SK-N-SH treated with all-trans-retinoic acid at 6 μM for 48 hours (cell line): ENCODE measurements at regions not wholly inside any gene's neighbourhood (a gene's known extent, or its start where the extent isn't known, plus 50 kb on each side); places are given as distances from the start of the nearest gene placed in this dataset.

Source experiments
- ATAC-seq: fragments of 200-7000 bp; cut with Tn5 transposase; 3 replicates; pipeline ENCODE4 v1.9.1; 2020; ENCODE audit warnings: mild to moderate bottlenecking, moderate library complexity
- ARNTL ChIP-seq: fragments of 450-650 bp; formaldehyde crosslinking; IDR thresholded peaks from 2 replicates; pipeline ENCODE4 v1.5.0; 2020; ENCODE audit warnings: low read depth, mild to moderate bottlenecking, moderate library complexity, borderline replicate concordance
- BACH2 ChIP-seq: fragments of 250-450 bp; sonication (Bioruptor Pico); IDR thresholded peaks from 2 replicates; pipeline ENCODE4 v1.9.0; 2021; ENCODE audit warnings: mild to moderate bottlenecking, borderline replicate concordance
- CREB5 ChIP-seq: fragments of 250-450 bp; sonication (Bioruptor Pico); IDR thresholded peaks from 2 replicates; pipeline ENCODE4 v1.5.1; 2020; ENCODE audit warnings: low read depth, mild to moderate bottlenecking, moderate library complexity
- CSDC2 ChIP-seq: fragments of 250-450 bp; sonication (Bioruptor Pico); IDR thresholded peaks from 2 replicates; pipeline ENCODE4 v1.5.0; 2020; ENCODE audit warnings: mild to moderate bottlenecking, moderate library complexity
- CSRNP3 ChIP-seq: fragments of 250-450 bp; sonication (Bioruptor Pico); IDR thresholded peaks from 2 replicates; pipeline ENCODE4 v1.5.1; 2021; ENCODE audit warnings: mild to moderate bottlenecking, moderate library complexity
- ESRRG ChIP-seq: fragments of 250-450 bp; sonication (Bioruptor Pico); IDR thresholded peaks from 2 replicates; pipeline ENCODE4 v1.6.1; 2021; ENCODE audit warnings: mild to moderate bottlenecking
- GLIS3 ChIP-seq: fragments of 250-450 bp; sonication (Bioruptor Pico); IDR thresholded peaks from 2 replicates; pipeline ENCODE4 v1.5.0; 2020; ENCODE audit warnings: mild to moderate bottlenecking, moderate library complexity
- ISL1 ChIP-seq: fragments of 250-450 bp; sonication (Bioruptor Pico); IDR thresholded peaks from 2 replicates; pipeline ENCODE4 v2.1.2; 2022; ENCODE audit warnings: mild to moderate bottlenecking, moderate library complexity
- OSR1 ChIP-seq: fragments of 250-450 bp; sonication (Bioruptor Pico); IDR thresholded peaks from 2 replicates; pipeline ENCODE4 v1.8.0; 2022; ENCODE audit warnings: moderate library complexity, mild to moderate bottlenecking, inconsistent platforms
- PATZ1 ChIP-seq: fragments of 250-450 bp; sonication (Bioruptor Pico); IDR thresholded peaks from 2 replicates; pipeline ENCODE4 v1.8.0; 2020; ENCODE audit warnings: mild to moderate bottlenecking, moderate library complexity, borderline replicate concordance
- POU6F1 ChIP-seq: fragments of 250-450 bp; sonication (Bioruptor Pico); IDR thresholded peaks from 2 replicates; pipeline ENCODE4 v1.8.0; 2021; ENCODE audit warnings: low read depth, mild to moderate bottlenecking, moderate library complexity, borderline replicate concordance
- PPARA ChIP-seq: fragments of 250-450 bp; sonication (Bioruptor Pico); IDR thresholded peaks from 2 replicates; pipeline ENCODE4 v1.5.0; 2020; ENCODE audit warnings: mild to moderate bottlenecking, borderline replicate concordance
- RARB ChIP-seq: fragments of 250-450 bp; sonication (Bioruptor Pico); IDR thresholded peaks from 2 replicates; pipeline ENCODE4 v1.8.0; 2021; ENCODE audit warnings: mild to moderate bottlenecking, moderate library complexity
- SNAI2 ChIP-seq: fragments of 250-450 bp; sonication (Bioruptor Pico); IDR thresholded peaks from 2 replicates; pipeline ENCODE4 v1.5.0; 2020; ENCODE audit warnings: mild to moderate bottlenecking, moderate library complexity
- TCF4 ChIP-seq: fragments of 250-450 bp; sonication (Bioruptor Pico); IDR thresholded peaks from 2 replicates; pipeline ENCODE4 v1.8.0; 2021; ENCODE audit warnings: mild to moderate bottlenecking, moderate library complexity, borderline replicate concordance
- TOX ChIP-seq: fragments of 250-450 bp; sonication (Bioruptor Pico); IDR thresholded peaks from 2 replicates; pipeline ENCODE4 v1.8.0; 2021; ENCODE audit warnings: mild to moderate bottlenecking, moderate library complexity, borderline replicate concordance
- ZC3H10 ChIP-seq: fragments of 250-450 bp; sonication (Bioruptor Pico); IDR thresholded peaks from 2 replicates; pipeline ENCODE4 v1.5.1; 2021; ENCODE audit warnings: mild to moderate bottlenecking, moderate library complexity
- ZFP3 ChIP-seq: fragments of 250-450 bp; sonication (Bioruptor Pico); IDR thresholded peaks from 2 replicates; pipeline ENCODE4 v1.5.0; 2020; ENCODE audit warnings: mild to moderate bottlenecking, moderate library complexity
- ZFP30 ChIP-seq: fragments of 450-650 bp; formaldehyde crosslinking; IDR thresholded peaks from 2 replicates; pipeline ENCODE4 v1.5.0; 2022; ENCODE audit warnings: mild to moderate bottlenecking, moderate library complexity
- ZNF565 ChIP-seq: fragments of 450-650 bp; formaldehyde crosslinking; conservative IDR thresholded peaks from 2 replicates; pipeline ENCODE4 v1.5.0; 2020; ENCODE audit warnings: low read depth, mild to moderate bottlenecking, moderate library complexity
- ZNF70 ChIP-seq: fragments of 450-650 bp; formaldehyde crosslinking; IDR thresholded peaks from 2 replicates; pipeline ENCODE4 v1.5.0; 2020; ENCODE audit warnings: mild to moderate bottlenecking, moderate library complexity
- ZNF8 ChIP-seq: fragments of 450-650 bp; formaldehyde crosslinking; IDR thresholded peaks from 2 replicates; pipeline ENCODE4 v1.5.0; 2020; ENCODE audit warnings: mild to moderate bottlenecking, moderate library complexity

GRCh38 chr9:23145467-23145866, 680.6 kb downstream of the ELAVL2 start:
- TF ChIP-seq TCF4 (CRISPR knock-in tag): no peak
- TF ChIP-seq PPARA (CRISPR knock-in tag): no peak
- TF ChIP-seq PATZ1: no peak
- TF ChIP-seq SNAI2 (CRISPR knock-in tag): no peak
- TF ChIP-seq ZNF8 (CRISPR knock-in tag): no peak
- no peak for TF ChIP-seq ZC3H10 (CRISPR knock-in tag)
- no peak for TF ChIP-seq OSR1 (CRISPR knock-in tag)
- TF ChIP-seq ESRRG (CRISPR knock-in tag): no peak
- no peak for TF ChIP-seq CREB5 (CRISPR knock-in tag)
- no peak for TF ChIP-seq RARB (CRISPR knock-in tag)
- no peak for TF ChIP-seq CSDC2 (CRISPR knock-in tag)
- TF ChIP-seq ISL1 (CRISPR knock-in tag): no peak
- ATAC-seq: no peak

- no peak for ATAC-seq
- no peak for TF ChIP-seq ESRRG (CRISPR knock-in tag)
- TF ChIP-seq ZNF8 (CRISPR knock-in tag): no peak
- TF ChIP-seq RARB (CRISPR knock-in tag): no peak
- no peak for TF ChIP-seq ARNTL (CRISPR knock-in tag)
- TF ChIP-seq OSR1 (CRISPR knock-in tag): no peak
- no peak for TF ChIP-seq TOX (CRISPR knock-in tag)
- TF ChIP-seq ZNF70: no peak
- no peak for TF ChIP-seq PPARA (CRISPR knock-in tag)
- TF ChIP-seq BACH2 (CRISPR knock-in tag): no peak
- no peak for TF ChIP-seq POU6F1 (CRISPR knock-in tag)
- TF ChIP-seq ZNF565 (CRISPR knock-in tag): no peak
- no peak for TF ChIP-seq CSRNP3 (CRISPR knock-in tag)
- no peak for TF ChIP-seq ZFP3 (CRISPR knock-in tag)
- no peak for TF ChIP-seq ZFP30
- TF ChIP-seq TCF4 (CRISPR knock-in tag): no peak
- no peak for TF ChIP-seq PATZ1
- TF ChIP-seq GLIS3 (CRISPR knock-in tag): no peak
- no peak for TF ChIP-seq ZC3H10 (CRISPR knock-in tag)
- no peak for TF ChIP-seq SNAI2 (CRISPR knock-in tag)
- TF ChIP-seq CSDC2 (CRISPR knock-in tag): no peak
Observed at GRCh38 chr9:23153058-23153457, 673.0 kb downstream of the ELAVL2 start.

GRCh38 chr9:23160491-23160890, 665.5 kb downstream of the ELAVL2 start:
- no peak for ATAC-seq
- TF ChIP-seq RARB (CRISPR knock-in tag): no peak
- TF ChIP-seq OSR1 (CRISPR knock-in tag): no peak
- TF ChIP-seq TCF4 (CRISPR knock-in tag): no peak
- TF ChIP-seq, all 23 proteins: peak for 0
